Mesenchymal stem cell (in vitro differentiated cells and primary cell): ENCODE measurements at regions not wholly inside any gene's neighbourhood (a gene's known extent, or its start where the extent isn't known, plus 50 kb on each side); places are given as distances from the start of the nearest gene placed in this dataset.

Experiments
- DNase-seq: peaks from one replicate; pipeline ENCODE4 v3.0.0-alpha.2; 2013
- H2AFZ ChIP-seq: one replicate; pipeline ENCODE4 v1.6.1; 2013; ENCODE audit warnings: low read depth, mild to moderate bottlenecking, control low read depth, inconsistent platforms, low read length, moderate library complexity
- H2AK5ac ChIP-seq: 2 replicates; pipeline ENCODE4 v1.6.1; 2013; ENCODE audit warnings: low read length, moderate library complexity, mild to moderate bottlenecking, inconsistent platforms; ENCODE audit not compliant: severe bottlenecking
- H2BK120ac ChIP-seq: one replicate; pipeline ENCODE4 v1.6.1; 2013; ENCODE audit warnings: low read depth, mild to moderate bottlenecking, inconsistent platforms, low read length, moderate library complexity
- H2BK12ac ChIP-seq, 2 experiments: one replicate each; pipeline ENCODE4 v1.6.1; 2013; ENCODE audit warnings: inconsistent platforms in 2 of 2, low read length in 2 of 2, mild to moderate bottlenecking in 2 of 2, moderate library complexity in 2 of 2, control low read depth in 1 of 2
- H2BK15ac ChIP-seq: one replicate; pipeline ENCODE4 v1.6.1; 2013; ENCODE audit warnings: mild to moderate bottlenecking, low read depth, inconsistent platforms; ENCODE audit not compliant: poor library complexity, severe bottlenecking
- H2BK5ac ChIP-seq: 2 replicates; pipeline ENCODE4 v1.6.1; 2013; ENCODE audit warnings: low read depth, mild to moderate bottlenecking, low read length, control low read depth, inconsistent platforms; ENCODE audit not compliant: poor library complexity, severe bottlenecking
- H3K14ac ChIP-seq, 2 experiments: one replicate each; pipeline ENCODE4 v1.6.1; 2013; ENCODE audit warnings: inconsistent platforms in 2 of 2, low read length in 2 of 2, control low read depth in 1 of 2, mild to moderate bottlenecking in 1 of 2, moderate library complexity in 1 of 2
- H3K18ac ChIP-seq, 2 experiments: one replicate each; pipeline ENCODE4 v1.6.1; 2013; ENCODE audit warnings: inconsistent platforms in 2 of 2, low read length in 2 of 2, control low read depth in 1 of 2, low read depth in 1 of 2, mild to moderate bottlenecking in 1 of 2
- H3K23ac ChIP-seq, 2 experiments: one replicate each; pipeline ENCODE4 v1.6.1; 2013; ENCODE audit warnings: inconsistent platforms in 2 of 2, low read length in 2 of 2, mild to moderate bottlenecking in 2 of 2, moderate library complexity in 2 of 2, control low read depth in 1 of 2
- H3K27ac ChIP-seq: 2 replicates; pipeline ENCODE4 v1.5.1; 2013; ENCODE audit warnings: mild to moderate bottlenecking, moderate library complexity, low read length, control low read depth, inconsistent platforms; ENCODE audit not compliant: poor library complexity, severe bottlenecking
- H3K27me3 ChIP-seq, 2 experiments: 2 replicates each; pipeline versions ENCODE4 v1.6.1 to v1.7.0; 2013; ENCODE audit warnings: low read length in 2 of 2, mild to moderate bottlenecking in 2 of 2, moderate library complexity in 2 of 2, control low read depth in 1 of 2, inconsistent platforms in 1 of 2; ENCODE audit not compliant: control insufficient read depth in 1 of 2, insufficient read depth in 1 of 2
- H3K36me3 ChIP-seq, 2 experiments: 2 replicates each; pipeline versions ENCODE4 v1.6.1 to v1.7.0; 2013; ENCODE audit warnings: low read length in 2 of 2, control low read depth in 1 of 2, inconsistent platforms in 1 of 2, low read depth in 1 of 2, mild to moderate bottlenecking in 1 of 2; ENCODE audit not compliant: insufficient read depth in 2 of 2, control insufficient read depth in 1 of 2
- H3K4ac ChIP-seq, 2 experiments: one replicate each; pipeline ENCODE4 v1.6.1; 2013; ENCODE audit warnings: inconsistent platforms in 2 of 2, low read length in 2 of 2, mild to moderate bottlenecking in 2 of 2, moderate library complexity in 2 of 2, control low read depth in 1 of 2, low read depth in 1 of 2
- H3K4me1 ChIP-seq: 2 replicates; pipeline ENCODE4 v1.6.1; 2013; ENCODE audit warnings: low read depth, low read length, control low read depth; ENCODE audit not compliant: control insufficient read depth, insufficient read depth
- H3K4me2 ChIP-seq: 2 replicates; pipeline ENCODE4 v1.6.1; 2013; ENCODE audit warnings: low read length, mild to moderate bottlenecking, inconsistent platforms; ENCODE audit not compliant: poor library complexity, severe bottlenecking
- H3K4me3 ChIP-seq, 2 experiments: 2 replicates each; pipeline versions ENCODE4 v1.5.1 to v1.7.0; 2013; ENCODE audit warnings: low read length in 2 of 2, mild to moderate bottlenecking in 2 of 2, control low read depth in 1 of 2, low read depth in 1 of 2; ENCODE audit not compliant: insufficient read depth in 1 of 2
- H3K79me1 ChIP-seq: replicated peaks from 2 replicates; pipeline ENCODE4 v1.6.1; 2013; ENCODE audit warnings: mild to moderate bottlenecking, control low read depth, low read length, inconsistent platforms; ENCODE audit not compliant: poor library complexity, severe bottlenecking
- H3K9ac ChIP-seq: 2 replicates; pipeline ENCODE4 v1.7.0; 2013; ENCODE audit warnings: mild to moderate bottlenecking, low read length, moderate library complexity
- H3K9me3 ChIP-seq: 2 replicates; pipeline ENCODE4 v1.7.0; 2013; ENCODE audit warnings: mild to moderate bottlenecking, low read length; ENCODE audit not compliant: control insufficient read depth
- H4K8ac ChIP-seq: one replicate; pipeline ENCODE4 v1.6.1; 2013; ENCODE audit warnings: inconsistent platforms, mild to moderate bottlenecking, low read length, moderate library complexity
- H4K91ac ChIP-seq: one replicate; pipeline ENCODE4 v1.6.1; 2013; ENCODE audit warnings: mild to moderate bottlenecking, low read length, inconsistent platforms
- WGBS: methylation state at CpG from one replicate; pipeline ENCODE4 v1.1.7; 2013; ENCODE audit warnings: mixed read lengths; 5-methylcytosine and 5-hydroxymethylcytosine counted together

- WGBS: 87% methylated on average over 9 of the region's 9 CpGs
- H3K4me3 ChIP-seq: no peak overlapping the region
- H3K27me3 ChIP-seq: no peaks in the 10 kb centered on the region
- H2BK12ac ChIP-seq: peak overlapping the region; percentile 2 to 94
- H2BK120ac ChIP-seq: peak overlapping the region; percentile 1
- no peaks in the 10 kb centered on the region for H3K9me3 ChIP-seq
- H3K36me3 ChIP-seq: no peaks in the 10 kb centered on the region
- no peak overlapping the region for H2AFZ ChIP-seq
- no peak for DNase-seq
- peaks cover 5% of the 10 kb centered on the region for H3K79me1 ChIP-seq
- peak overlapping the region; percentile 35 for H2BK15ac ChIP-seq
- H3K4me2 ChIP-seq: no peak overlapping the region
- H3K23ac ChIP-seq: no peak overlapping the region
- H4K8ac ChIP-seq: no peak overlapping the region
- H3K4ac ChIP-seq: peak overlapping the region in 1 of 2 experiments; percentile 6
- H3K14ac ChIP-seq: no peak overlapping the region
- peak overlapping the region; percentile 2 for H4K91ac ChIP-seq
- peak overlapping the region; percentile 99 for H2BK5ac ChIP-seq
- H2AK5ac ChIP-seq: peak overlapping the region; percentile 98
- peak overlapping the region; percentile 58 to 93 for H3K18ac ChIP-seq
- H3K9ac ChIP-seq: no peak overlapping the region
- peak overlapping the region; percentile 99 for H3K27ac ChIP-seq
- peaks cover 47% of the 10 kb centered on the region for H3K4me1 ChIP-seq
These were observed 192.2 kb upstream of the TPM1 start for GRCh38 chr15:62850318-62850717.

GRCh38 chr15:62850791-62851291 is 191.7 kb upstream of the TPM1 start:
- Histone ChIP-seq H3K27me3 (no peaks in the 10 kb centered on the region), H2BK120ac (peak overlapping the region; percentile 1), H3K79me1 (peaks cover 5% of the 10 kb centered on the region), H3K4ac (peak overlapping the region; percentile 6 to 69), H3K9ac (no peak overlapping the region), H3K4me1 (peaks cover 42% of the 10 kb centered on the region), H4K8ac (peak overlapping the region; percentile 93), H2AFZ (no peak overlapping the region), H3K23ac (no peak overlapping the region), H2BK15ac (peak overlapping the region; percentile 71), H3K18ac (peak overlapping the region; percentile 79 to 93), H2AK5ac (peak overlapping the region; percentile 100), H3K27ac (peak overlapping the region; percentile 99), H2BK12ac (peak overlapping the region; percentile 4 to 37), H3K36me3 (no peaks in the 10 kb centered on the region), H3K4me3 (no peak overlapping the region), H4K91ac (peak overlapping the region; percentile 95), H3K4me2 (peak overlapping the region; percentile 2), H3K14ac (peak overlapping the region in 1 of 2 experiments; percentile 64), H2BK5ac (peak overlapping the region; percentile 100), H3K9me3 (no peaks in the 10 kb centered on the region)
- 10% methylated on average over 6 of the region's 9 CpGs for WGBS
- peak; percentile 38 for DNase-seq

GRCh38 chr15:62853114-62853840 is 189.3 kb upstream of the TPM1 start:
- WGBS: 82% methylated on average over 5 of the region's 5 CpGs
- Histone ChIP-seq H3K27me3 (peaks cover 0 to 5% of the 10 kb centered on the region in 2 experiments), H2AK5ac (peak overlapping the region; percentile 97), H4K8ac (no peak overlapping the region), H3K23ac (no peak overlapping the region), H2BK5ac (peak overlapping the region; percentile 71), H3K27ac (peak overlapping the region; percentile 75), H3K4me3 (no peak overlapping the region), H3K9ac (no peak overlapping the region), H2BK12ac (no peak overlapping the region), H2BK15ac (no peak overlapping the region), H3K18ac (no peak overlapping the region), H2BK120ac (no peak overlapping the region), H4K91ac (no peak overlapping the region), H3K4me1 (peaks cover 34% of the 10 kb centered on the region), H3K9me3 (no peaks in the 10 kb centered on the region), H3K36me3 (no peaks in the 10 kb centered on the region), H3K14ac (no peak overlapping the region), H2AFZ (no peak overlapping the region), H3K79me1 (no peaks in the 10 kb centered on the region), H3K4ac (no peak overlapping the region), H3K4me2 (no peak overlapping the region)
- peak; percentile 23 for DNase-seq

DNA sequence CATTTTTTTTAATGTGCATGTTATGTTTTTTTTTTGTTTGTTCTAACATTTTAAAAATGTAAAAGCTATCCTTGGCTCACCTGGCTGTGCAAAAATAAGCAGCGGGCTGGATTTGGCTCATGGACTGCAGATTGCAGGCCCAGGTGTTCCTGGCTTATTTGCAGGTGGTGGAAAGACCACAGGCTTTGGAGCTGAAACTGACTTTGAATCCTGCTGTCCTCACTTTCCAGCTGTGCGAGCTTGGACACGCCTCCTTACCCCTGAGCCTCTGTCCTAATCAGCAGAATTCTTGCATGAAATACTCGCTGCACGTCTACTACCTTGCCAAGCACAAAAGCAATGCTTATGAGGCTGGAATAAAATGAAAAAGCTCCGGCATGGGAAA is 188.7 kb upstream of the TPM1 start:
- no peak for DNase-seq
- Histone ChIP-seq H4K91ac (no peak overlapping the region), H3K27me3 (peaks cover 0 to 5% of the 10 kb centered on the region in 2 experiments), H3K9ac (no peak overlapping the region), H4K8ac (no peak overlapping the region), H3K23ac (no peak overlapping the region), H2AFZ (no peak overlapping the region), H2BK12ac (no peak overlapping the region), H2AK5ac (no peak overlapping the region), H3K79me1 (no peaks in the 10 kb centered on the region), H2BK120ac (no peak overlapping the region), H3K9me3 (no peaks in the 10 kb centered on the region), H3K27ac (peak overlapping the region; percentile 75), H3K36me3 (no peaks in the 10 kb centered on the region), H3K4ac (no peak overlapping the region), H3K4me3 (no peak overlapping the region), H3K18ac (no peak overlapping the region), H3K4me2 (no peak overlapping the region), H2BK5ac (peak overlapping the region; percentile 69), H2BK15ac (no peak overlapping the region), H3K14ac (no peak overlapping the region), H3K4me1 (peaks cover 34% of the 10 kb centered on the region)
- WGBS: 81% methylated on average over 6 of the region's 6 CpGs
